ENCODE measurements at regions not wholly inside any gene's neighbourhood (a gene's known extent, or its start where the extent isn't known, plus 50 kb on each side); places are given as distances from the start of the nearest gene placed in this dataset.

GRCh38 chr16:59880611-59881010, 1146.5 kb upstream of the GOT2 start:
- TF ChIP-seq EZH2phosphoT487 (IDR thresholded peaks at IDR 0.05; ENCODE audit: low read depth, severe bottlenecking, unreplicated experiment) (no peak), EZH2 (IDR thresholded peaks at IDR 0.05; ENCODE audit: borderline replicate concordance) (no peak)

Measured in hepatocyte (in vitro differentiated cells).